H1 (cell line): ENCODE measurements at regions not wholly inside any gene's neighbourhood (a gene's known extent, or its start where the extent isn't known, plus 50 kb on each side); places are given as distances from the start of the nearest gene placed in this dataset.

ENCODE experiments used
- CHD1 ChIP-seq: IDR thresholded peaks from 2 replicates; pipeline ENCODE4 v1.6.1; 2012; ENCODE audit warnings: low read depth, low read length, improper control_type of control experiment
- ZNF274 ChIP-seq: IDR thresholded peaks from 2 replicates; pipeline ENCODE4 v1.7.0; 2012; ENCODE audit warnings: low read length, borderline replicate concordance; ENCODE audit errors: extremely low read depth

DNA sequence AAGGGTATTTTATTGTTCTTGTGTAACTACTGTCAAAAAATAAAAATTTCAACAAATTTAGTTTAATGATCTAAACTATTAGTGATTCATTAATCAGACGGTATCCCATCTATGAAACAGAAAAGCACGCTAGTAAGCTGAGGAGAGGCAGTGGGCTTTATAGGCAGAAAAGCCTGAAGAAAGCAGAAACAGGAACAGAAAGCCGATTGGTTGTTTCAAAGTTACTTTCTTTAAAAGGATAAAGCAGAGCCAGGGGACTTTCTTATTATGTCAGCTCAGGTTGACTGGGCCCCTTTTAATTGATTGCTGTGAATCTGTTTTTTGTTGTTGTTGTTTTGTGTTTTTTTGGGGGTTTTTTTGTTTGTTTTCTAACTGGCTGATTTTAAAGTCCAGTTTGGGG is 105.5 kb downstream of the TES start (continued):
- TF ChIP-seq ZNF274: no peak
- no peak for TF ChIP-seq CHD1
- TF ChIP-seq, all 59 proteins: peak for 0
